Subcutaneous abdominal adipose tissue (tissue), 5 donors: ENCODE measurements at regions not wholly inside any gene's neighbourhood (a gene's known extent, or its start where the extent isn't known, plus 50 kb on each side); places are given as distances from the start of the nearest gene placed in this dataset.
A peak's percentile ranks its signal among the peaks of the same experiment; 100 is the strongest.
"Not testable (repeated sequence)": the region's sequence is repeated elsewhere in the genome, so short reads cannot be mapped to it uniquely, and the experiment has no call there.

Source experiments
- H3K27ac ChIP-seq: one replicate; pipeline ENCODE4 v1.7.0; 2013; ENCODE audit warnings: low read depth, mild to moderate bottlenecking, inconsistent platforms, low read length, moderate library complexity
- H3K27me3 ChIP-seq, 5 donors: one replicate each; pipeline ENCODE4 v1.7.0; 2013; ENCODE audit warnings: low read length in 5 of 5, inconsistent platforms in 1 of 5; ENCODE audit not compliant: control insufficient read depth in 5 of 5, insufficient read depth in 4 of 5
- H3K36me3 ChIP-seq, 5 donors: one replicate each; pipeline ENCODE4 v1.7.0; 2013; ENCODE audit warnings: low read length in 5 of 5; ENCODE audit not compliant: control insufficient read depth in 5 of 5, insufficient read depth in 5 of 5
- H3K4me1 ChIP-seq, 5 donors: one replicate each; pipeline ENCODE4 v1.7.0; 2013; ENCODE audit warnings: low read length in 5 of 5, mild to moderate bottlenecking in 3 of 5, moderate library complexity in 1 of 5; ENCODE audit not compliant: control insufficient read depth in 5 of 5, insufficient read depth in 5 of 5
- H3K4me3 ChIP-seq, 5 donors: one replicate each; pipeline ENCODE4 v1.7.0; 2013; ENCODE audit warnings: low read length in 5 of 5, low read depth in 1 of 5
- H3K9ac ChIP-seq, 5 donors: one replicate each; pipeline ENCODE4 v1.7.0; 2013; ENCODE audit warnings: low read length in 5 of 5, mild to moderate bottlenecking in 4 of 5, moderate library complexity in 3 of 5
- H3K9me3 ChIP-seq, 5 donors: one replicate each; pipeline ENCODE4 v1.7.0; 2013; ENCODE audit warnings: low read length in 5 of 5; ENCODE audit not compliant: control insufficient read depth in 5 of 5
- donor health status: healthy.
- donor health status: healthy.
- donor health status: healthy.
- donor health status: healthy.
- donor health status: healthy.

- H3K27ac ChIP-seq, H3K9me3 ChIP-seq, H3K27me3 ChIP-seq, H3K36me3 ChIP-seq, H3K4me1 ChIP-seq: not testable (repeated sequence)
- Histone ChIP-seq H3K4me3 (peak overlapping the region in 4 of 5 donors; percentile 29 to 56 (median 51)), H3K9ac (peak overlapping the region in 1 of 5 donors; percentile 52)
Observed at GRCh38 chr1:149390173-149390926, 84.5 kb upstream of the NBPF19 start.

- Histone ChIP-seq H3K4me3 (peak overlapping the region in 2 of 5 donors; percentile 22 to 56), H3K9ac (peak overlapping the region in 1 of 5 donors; percentile 52)
- H3K27me3 ChIP-seq, H3K9me3 ChIP-seq, H3K27ac ChIP-seq, H3K4me1 ChIP-seq, H3K36me3 ChIP-seq: not testable (repeated sequence)
Observed at GRCh38 chr1:149390931-149391330, 83.9 kb upstream of the NBPF19 start.

- not testable (repeated sequence) for H3K27me3 ChIP-seq, H3K27ac ChIP-seq, H3K9ac ChIP-seq, H3K36me3 ChIP-seq, H3K4me1 ChIP-seq, H3K9me3 ChIP-seq, H3K4me3 ChIP-seq
Observed at GRCh38 chr1:149395802-149396201, 79.0 kb upstream of the NBPF19 start.

- H3K9me3 ChIP-seq, H3K4me3 ChIP-seq, H3K27me3 ChIP-seq, H3K36me3 ChIP-seq, H3K27ac ChIP-seq, H3K9ac ChIP-seq, H3K4me1 ChIP-seq: not testable (repeated sequence)
Observed at GRCh38 chr1:149398527-149398926, 76.3 kb upstream of the NBPF19 start.

- not testable (repeated sequence) for H3K9ac ChIP-seq, H3K27ac ChIP-seq, H3K4me3 ChIP-seq, H3K9me3 ChIP-seq, H3K36me3 ChIP-seq, H3K27me3 ChIP-seq, H3K4me1 ChIP-seq
Observed at GRCh38 chr1:149408404-149408803, 66.4 kb upstream of the NBPF19 start.

- not testable (repeated sequence) for H3K27me3 ChIP-seq, H3K36me3 ChIP-seq, H3K9me3 ChIP-seq, H3K27ac ChIP-seq, H3K4me1 ChIP-seq, H3K4me3 ChIP-seq, H3K9ac ChIP-seq
Observed at GRCh38 chr1:149415373-149415772, 59.5 kb upstream of the NBPF19 start.

GRCh38 chr1:149418782-149419181 is 56.1 kb upstream of the NBPF19 start:
- not testable (repeated sequence) for H3K4me1 ChIP-seq, H3K36me3 ChIP-seq, H3K4me3 ChIP-seq, H3K9me3 ChIP-seq, H3K27me3 ChIP-seq, H3K9ac ChIP-seq, H3K27ac ChIP-seq

GRCh38 chr1:149423122-149423521 is 51.7 kb upstream of the NBPF19 start:
- H3K27ac ChIP-seq, H3K4me3 ChIP-seq: not testable (repeated sequence)

More at GRCh38 chr1:149423122-149423521, 51.7 kb upstream of the NBPF19 start:
- H3K27me3 ChIP-seq, H3K9ac ChIP-seq, H3K36me3 ChIP-seq, H3K4me1 ChIP-seq, H3K9me3 ChIP-seq: not testable (repeated sequence)
